ENCODE measurements at regions not wholly inside any gene's neighbourhood (a gene's known extent, or its start where the extent isn't known, plus 50 kb on each side); places are given as distances from the start of the nearest gene placed in this dataset.

DNA sequence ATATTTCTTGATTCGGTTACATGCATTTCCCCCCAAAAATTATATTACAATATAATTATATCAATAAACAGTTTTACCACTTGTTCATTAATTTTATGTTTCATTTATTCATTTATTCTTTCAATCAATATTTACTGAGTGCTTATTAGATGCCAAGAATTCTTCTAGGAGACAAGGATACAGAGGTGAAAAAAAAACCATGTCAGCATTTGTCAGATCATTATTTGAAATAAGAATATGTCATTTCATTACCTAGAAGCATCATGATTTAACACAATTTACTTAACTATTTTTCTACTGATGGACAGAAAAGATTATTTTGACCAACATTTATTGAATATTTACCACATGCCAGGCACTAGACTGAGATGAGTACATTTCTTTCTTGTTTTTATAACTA, 512.7 kb downstream of the LMO4 start:
- no peak for TF ChIP-seq PPARA (CRISPR knock-in tag; IDR thresholded peaks at IDR 0.05; ENCODE audit: borderline replicate concordance)
- TF ChIP-seq, protein P1, sequence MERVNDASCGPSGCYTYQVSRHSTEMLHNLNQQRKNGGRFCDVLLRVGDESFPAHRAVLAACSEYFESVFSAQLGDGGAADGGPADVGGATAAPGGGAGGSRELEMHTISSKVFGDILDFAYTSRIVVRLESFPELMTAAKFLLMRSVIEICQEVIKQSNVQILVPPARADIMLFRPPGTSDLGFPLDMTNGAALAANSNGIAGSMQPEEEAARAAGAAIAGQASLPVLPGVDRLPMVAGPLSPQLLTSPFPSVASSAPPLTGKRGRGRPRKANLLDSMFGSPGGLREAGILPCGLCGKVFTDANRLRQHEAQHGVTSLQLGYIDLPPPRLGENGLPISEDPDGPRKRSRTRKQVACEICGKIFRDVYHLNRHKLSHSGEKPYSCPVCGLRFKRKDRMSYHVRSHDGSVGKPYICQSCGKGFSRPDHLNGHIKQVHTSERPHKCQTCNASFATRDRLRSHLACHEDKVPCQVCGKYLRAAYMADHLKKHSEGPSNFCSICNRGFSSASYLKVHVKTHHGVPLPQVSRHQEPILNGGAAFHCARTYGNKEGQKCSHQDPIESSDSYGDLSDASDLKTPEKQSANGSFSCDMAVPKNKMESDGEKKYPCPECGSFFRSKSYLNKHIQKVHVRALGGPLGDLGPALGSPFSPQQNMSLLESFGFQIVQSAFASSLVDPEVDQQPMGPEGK (CRISPR knock-in tag; IDR thresholded peaks at IDR 0.05; ENCODE audit: borderline replicate concordance): no peak
- no peak for TF ChIP-seq ESRRG (CRISPR knock-in tag; IDR thresholded peaks at IDR 0.05)
- no peak for TF ChIP-seq POU6F1 (CRISPR knock-in tag; IDR thresholded peaks at IDR 0.05; ENCODE audit: borderline replicate concordance, low read depth)
- no peak for TF ChIP-seq RARB (CRISPR knock-in tag; IDR thresholded peaks at IDR 0.05)
- no peak for TF ChIP-seq TCF4 (CRISPR knock-in tag; IDR thresholded peaks at IDR 0.05; ENCODE audit: borderline replicate concordance)
- TF ChIP-seq ZNF8 (CRISPR knock-in tag; IDR thresholded peaks at IDR 0.05): no peak
- TF ChIP-seq ARNTL (CRISPR knock-in tag; IDR thresholded peaks at IDR 0.05; ENCODE audit: borderline replicate concordance, low read depth): no peak
- no peak for TF ChIP-seq CREB5 (CRISPR knock-in tag; IDR thresholded peaks at IDR 0.05; ENCODE audit: low read depth)
- TF ChIP-seq BACH2 (CRISPR knock-in tag; IDR thresholded peaks at IDR 0.05; ENCODE audit: borderline replicate concordance): no peak
